ENCODE measurements at regions not wholly inside any gene's neighbourhood (a gene's known extent, or its start where the extent isn't known, plus 50 kb on each side); places are given as distances from the start of the nearest gene placed in this dataset.
A peak's percentile ranks its signal among the peaks of the same experiment; 100 is the strongest.

DNA sequence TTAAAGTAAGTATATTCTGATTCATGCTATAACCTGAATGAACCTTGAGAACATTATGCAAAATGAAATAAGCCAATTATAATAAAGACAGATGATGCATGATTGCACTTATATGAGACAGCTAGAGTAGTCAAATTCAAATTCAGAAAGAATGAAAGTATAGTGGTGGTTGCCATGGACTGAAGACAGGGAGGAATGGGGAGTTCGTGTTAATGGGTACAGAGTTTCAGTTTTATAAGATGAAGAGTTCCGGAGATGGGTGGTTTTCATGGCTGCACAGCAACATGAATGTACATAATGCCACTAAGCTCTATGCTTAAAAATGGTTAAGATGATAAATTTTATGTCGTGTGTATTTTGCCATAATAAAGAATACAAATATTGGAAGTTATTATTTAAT is 751.2 kb downstream of the TSN start:
- no peak for DNase-seq (ENCODE audit: low spot score)

DNA sequence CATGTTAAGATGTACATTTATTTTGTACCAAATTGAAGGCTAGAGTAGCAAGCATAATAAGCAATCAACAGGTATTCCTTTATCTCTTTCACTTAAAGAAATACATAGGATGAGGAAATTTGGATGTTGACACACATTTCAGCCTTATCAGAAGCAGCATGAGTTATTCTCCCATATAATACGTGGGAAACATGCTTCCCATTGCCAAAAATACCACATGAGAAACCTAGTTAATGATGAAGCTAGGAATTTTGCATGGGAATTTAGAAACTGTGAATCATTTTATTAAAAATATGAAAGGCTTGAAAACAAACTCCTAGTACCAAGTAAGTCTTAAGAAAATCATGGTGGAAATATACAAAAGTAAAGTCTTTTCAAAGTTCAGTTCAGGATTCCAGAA is 751.8 kb downstream of the TSN start:
- no peak for DNase-seq (ENCODE audit: low spot score)

DNA sequence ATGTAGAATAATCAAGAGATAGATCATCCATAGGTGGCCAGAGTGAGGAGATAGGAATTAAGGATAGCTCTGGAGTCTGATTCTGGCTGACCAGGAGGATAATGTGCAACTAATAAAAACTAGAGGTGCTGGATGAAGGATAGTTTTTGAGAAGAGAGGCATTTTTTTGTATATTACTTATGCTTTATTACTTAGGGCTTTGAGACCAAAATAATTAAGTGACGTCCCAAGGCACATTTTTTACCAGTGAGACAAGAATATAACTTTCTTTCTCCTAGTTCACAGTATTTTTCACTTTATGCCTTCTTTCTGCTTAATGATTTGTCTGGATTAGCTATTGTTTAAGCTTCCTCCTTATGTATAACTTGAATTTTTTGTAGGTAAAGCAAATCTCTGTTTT is 756.6 kb downstream of the TSN start:
- DNase-seq (ENCODE audit: low spot score), result no peak

DNA sequence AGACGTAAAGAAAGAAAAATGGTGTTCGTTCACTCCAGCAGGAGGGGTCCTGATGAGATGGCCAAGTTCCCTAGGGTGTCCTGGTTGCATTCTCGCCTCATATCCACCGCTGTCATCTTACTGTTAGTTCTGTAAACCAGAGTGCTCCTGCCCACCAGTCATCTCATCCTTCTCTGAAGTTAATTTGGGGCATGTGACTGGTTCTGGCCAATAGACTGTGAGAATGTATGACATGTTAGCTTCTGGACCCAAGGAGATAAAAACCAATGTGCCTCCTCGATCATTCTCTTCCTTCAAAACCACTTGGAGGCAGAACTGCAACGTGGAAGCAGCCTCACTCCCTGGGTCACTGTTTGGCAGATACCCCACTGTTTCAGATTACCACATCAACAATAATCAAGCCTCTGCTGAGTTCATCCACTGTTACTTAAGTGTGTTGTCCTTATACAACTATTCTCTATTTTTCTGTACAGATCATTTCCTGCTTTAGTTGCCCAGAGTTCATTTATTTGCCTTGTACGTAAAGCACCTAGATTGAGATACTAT is 759.1 kb downstream of the TSN start:
- no peak for DNase-seq (ENCODE audit: low spot score)

DNA sequence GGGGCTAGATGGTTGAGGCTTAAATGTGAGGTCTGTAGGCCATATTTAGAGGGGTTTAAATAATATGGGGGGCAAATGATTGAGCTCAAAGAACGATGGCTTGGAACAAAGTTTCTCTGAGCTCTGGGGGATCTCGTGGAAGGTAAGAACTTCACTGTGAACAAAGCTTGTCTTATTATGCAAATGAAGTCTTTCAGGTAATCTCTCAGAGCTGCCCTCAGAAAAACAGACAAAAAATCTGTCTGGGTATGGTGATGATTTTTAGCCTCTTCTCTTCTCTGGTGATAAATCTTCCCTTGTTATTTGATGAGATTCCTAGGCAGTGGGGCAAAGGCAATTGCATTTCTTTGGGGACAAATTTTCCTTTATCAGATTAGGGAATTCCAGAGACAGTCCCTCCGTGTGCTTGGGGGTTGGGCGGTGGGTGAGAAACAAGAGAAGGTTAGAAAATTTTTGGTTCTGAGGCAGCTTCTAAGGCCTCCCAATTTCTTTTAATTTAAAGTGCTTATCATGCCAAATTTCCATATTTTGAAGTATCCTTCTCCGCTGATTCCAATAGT is 760.4 kb downstream of the TSN start:
- no peak for DNase-seq (ENCODE audit: low spot score)

DNA sequence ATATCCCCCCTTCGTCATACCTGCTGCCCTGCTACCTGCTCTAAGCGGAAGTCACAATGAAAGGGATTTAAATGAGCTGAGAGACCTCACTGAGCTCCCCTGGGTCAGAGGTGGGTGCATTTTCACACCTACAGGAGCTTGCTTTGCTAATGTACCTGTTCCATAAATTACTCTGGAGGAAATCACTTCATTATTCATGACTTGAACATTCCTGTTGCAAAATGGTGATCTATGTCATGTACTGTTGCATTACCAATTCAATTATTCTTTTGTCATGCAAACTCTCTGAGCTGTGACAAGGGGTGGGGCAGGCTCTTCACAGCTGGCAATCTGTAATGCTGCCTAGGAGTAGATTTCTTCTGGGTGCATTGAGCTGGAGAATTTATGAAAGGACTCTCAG is 761.3 kb downstream of the TSN start:
- no peak for DNase-seq (ENCODE audit: low spot score)

DNA sequence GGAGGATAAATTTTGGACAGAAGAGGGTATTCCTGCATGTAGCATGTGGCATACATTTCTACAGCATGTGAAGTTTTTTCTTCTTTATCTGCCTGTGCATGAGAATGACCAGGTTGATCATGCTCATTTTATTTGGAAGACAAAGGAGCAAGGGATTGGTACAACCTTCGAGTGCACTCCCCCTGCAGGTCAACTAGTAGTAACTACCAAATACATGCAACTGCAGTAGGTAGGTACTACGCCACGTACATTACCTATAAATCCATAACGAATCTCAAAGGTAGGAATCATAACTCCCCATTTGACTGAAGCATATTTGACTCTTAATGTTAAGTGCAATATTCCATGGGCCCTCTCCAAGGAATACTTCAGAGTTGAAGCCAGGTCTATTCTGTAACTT is 763.9 kb downstream of the TSN start:
- DNase-seq (ENCODE audit: low spot score), result no peak

DNA sequence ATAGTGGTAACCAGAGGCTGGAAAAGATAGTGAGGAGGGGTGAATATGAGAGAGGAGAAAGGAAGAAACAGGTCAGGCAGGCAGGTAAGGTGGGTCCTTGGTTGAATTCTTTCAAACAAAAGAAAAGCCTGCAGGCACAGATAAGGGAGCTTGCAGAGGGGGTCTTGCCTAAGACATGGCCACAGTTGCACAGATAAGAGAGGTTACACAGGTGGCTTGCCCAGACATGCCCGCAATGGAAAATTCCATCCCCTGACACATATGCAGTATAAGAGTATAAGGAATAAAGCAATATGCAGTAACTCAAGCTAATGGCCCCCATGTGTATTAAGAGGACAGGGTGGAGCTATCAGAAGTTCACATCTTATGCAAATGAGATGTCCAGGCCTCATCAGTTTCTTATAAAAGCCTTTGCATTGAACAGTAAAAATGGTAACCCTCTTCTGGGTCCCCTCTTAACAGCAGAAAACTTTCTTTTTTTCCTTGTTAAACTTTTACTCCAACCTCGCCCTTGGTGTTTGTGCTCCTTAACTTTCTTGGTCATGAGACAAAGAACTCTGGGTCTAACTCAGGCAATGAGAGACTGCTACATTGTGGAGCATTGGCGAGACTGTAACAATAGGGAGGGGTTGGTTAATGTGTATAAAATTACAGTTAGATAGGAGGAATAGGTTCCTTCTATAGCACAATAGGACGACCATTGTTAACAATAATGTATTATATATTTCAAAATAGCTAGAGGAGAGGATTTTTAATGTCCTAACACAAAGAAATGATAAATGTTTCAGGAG is 764.6 kb downstream of the TSN start:
- DNase-seq (ENCODE audit: low spot score), result no peak

DNA sequence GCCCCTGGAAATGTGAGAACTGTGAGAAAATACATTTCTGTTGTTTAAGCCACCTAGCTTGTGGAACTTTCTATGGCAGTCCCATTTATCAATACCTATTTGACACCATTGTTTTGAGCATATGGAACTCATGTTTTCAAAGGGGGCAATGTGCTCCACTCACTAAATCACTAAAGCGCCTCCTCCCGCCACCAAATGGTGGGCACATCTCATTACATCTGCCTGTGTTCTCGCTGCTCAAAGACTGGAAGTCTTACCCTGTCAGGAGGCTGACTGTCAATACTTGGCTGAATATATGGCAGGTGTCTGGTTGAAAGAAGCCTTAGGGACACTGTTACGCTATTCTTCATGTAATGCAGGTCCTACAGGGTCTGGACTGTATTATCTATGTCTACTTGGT is 767.7 kb downstream of the TSN start:
- no peak for DNase-seq (ENCODE audit: low spot score)

DNA sequence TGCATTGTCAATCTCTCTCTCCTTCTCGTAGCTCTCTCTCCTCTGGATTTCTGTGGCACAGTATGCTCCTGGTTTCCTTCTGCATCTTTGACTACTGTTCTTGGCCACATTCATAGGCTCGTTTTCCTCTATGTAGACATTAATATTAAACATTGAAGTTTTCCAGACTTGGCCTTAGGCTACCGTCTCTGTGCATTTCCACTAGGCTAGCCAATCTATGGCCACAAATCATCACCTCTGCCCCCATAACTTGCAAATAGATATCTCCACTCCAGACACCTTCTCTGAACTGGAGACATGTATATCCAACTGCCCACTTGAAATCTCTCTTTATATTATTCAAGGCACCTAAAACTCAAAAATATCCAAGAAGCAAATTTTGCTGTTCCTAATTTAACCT is 768.5 kb downstream of the TSN start:
- no peak for DNase-seq (ENCODE audit: low spot score)

DNA sequence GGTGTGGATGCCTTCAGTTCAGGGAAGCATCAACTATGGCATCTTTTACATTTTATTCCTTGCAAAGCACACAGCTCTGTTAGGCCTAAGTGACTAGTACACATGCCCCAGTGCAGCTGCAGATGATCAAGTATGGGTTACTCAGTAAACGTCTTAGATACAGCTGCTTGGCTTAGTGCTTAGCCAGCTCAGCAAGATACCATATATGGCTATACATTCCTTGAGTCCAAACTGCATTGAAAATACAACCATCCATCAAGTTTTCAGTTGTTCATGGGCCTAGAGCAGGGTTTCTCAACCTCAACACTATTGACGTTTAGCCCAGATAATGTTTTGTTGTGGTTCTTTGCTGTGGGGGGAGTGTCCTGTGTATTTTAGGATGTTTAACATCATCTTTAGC is 769.9 kb downstream of the TSN start:
- no peak for DNase-seq (ENCODE audit: low spot score)

DNA sequence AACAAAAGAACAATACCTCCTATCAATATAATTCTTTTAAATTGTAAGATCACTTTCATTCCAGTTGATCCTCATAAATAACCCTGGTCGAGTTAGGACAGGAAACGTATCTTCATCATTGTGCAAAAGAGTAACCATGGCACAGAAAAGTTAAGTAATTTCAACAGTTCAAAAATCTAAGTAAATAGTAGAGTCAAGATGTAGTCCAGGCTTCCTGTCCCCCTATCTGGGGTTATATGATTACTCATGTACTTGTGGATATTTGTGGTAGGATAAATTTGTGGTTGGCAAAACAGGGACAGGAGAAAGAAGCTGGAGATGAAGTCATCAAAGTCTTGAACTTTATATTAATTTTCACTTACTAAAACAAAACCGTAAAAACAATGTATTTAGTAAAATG is 772.6 kb downstream of the TSN start:
- no peak for DNase-seq (ENCODE audit: low spot score)

DNA sequence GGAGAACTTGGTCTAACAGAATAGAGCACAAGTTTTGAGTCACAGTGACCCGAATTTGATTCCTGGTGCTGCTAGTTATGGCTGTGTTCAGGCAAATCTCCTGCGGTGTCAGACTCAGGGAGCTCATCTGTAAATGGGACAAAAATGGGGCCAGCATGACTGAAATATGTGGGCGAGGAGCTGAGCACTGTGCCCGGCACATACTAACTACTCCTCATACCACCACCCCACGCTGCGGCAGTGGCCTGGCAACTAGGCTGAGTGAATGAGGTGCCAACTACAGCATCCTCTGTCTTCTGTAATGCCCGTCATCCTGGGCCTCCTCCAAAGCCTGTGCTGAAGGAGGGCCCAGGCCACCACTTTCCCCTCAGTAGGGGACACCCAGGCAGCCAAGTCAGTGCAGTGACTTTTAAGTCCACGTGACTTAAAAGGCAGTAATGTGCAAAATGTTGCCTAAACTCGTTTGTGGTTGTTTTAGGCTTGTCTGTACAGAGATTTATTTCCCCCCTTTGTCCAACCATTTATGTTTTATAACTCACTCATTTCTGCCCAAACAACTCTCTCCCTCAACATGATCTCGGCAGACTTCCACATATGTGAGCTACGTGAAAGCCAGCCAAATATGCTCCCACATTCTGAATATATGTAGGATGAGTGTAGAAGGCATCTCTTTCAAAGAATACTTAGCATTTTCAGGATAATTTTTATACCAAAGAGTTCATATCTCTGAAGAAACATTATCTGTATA is 773.7 kb downstream of the TSN start:
- no peak for DNase-seq (ENCODE audit: low spot score)

DNA sequence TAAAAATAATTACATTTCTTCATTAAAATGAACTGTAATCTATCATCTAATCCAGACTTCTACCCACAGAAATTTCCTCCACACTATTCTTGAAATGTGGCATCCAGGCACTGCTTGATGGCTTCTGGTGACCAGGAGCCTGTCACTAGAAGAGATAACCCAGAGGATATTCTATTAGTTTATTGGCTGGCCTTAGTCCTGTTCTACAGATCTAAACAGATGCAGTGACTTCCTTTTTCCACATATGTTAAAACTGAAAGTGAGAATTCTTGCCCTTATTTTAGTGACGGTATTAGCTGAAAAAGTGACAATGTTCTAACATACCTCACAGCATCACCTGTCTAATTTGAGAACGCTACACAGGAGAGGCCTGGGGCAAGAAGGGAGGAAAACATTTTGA is 775.4 kb downstream of the TSN start:
- no peak for DNase-seq (ENCODE audit: low spot score)

DNA sequence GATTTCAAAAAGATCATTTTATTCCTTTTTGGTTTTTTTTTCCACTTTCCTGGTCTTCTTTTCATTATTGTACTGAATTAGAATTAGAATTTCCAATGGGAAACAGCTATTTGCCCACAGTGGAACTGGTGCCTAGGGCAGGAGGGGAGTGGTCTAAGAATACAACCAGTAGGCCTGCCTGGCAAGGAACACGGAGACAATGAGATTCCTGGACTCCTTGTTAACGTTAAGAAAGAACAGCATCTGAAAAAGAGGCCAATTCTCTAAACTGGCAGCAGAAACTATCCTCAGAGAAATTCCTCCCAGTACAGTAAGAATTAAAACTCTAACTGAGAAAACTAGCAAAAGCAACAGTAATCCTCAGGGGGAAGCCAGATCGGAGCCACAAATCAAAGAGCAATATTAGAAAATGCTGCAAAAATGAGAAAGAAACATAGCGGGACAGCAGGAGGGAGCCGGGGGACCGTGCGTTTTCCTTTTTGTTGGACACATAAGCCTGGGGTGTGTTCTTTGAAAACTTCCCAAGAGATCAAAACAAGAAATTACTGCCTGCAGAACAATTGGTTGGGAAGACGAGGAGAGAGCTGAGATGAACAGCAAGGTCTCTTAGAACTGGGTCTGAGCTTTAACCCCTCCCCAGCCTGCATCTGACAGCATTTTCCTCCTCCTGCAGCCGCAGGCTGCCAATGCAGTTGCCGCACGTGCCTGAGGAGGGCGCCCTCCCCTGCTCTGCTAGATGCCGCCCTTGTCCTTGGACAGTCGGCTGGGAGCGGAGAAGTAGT is 776.0 kb downstream of the TSN start:
- no peak for DNase-seq (ENCODE audit: low spot score)

DNA sequence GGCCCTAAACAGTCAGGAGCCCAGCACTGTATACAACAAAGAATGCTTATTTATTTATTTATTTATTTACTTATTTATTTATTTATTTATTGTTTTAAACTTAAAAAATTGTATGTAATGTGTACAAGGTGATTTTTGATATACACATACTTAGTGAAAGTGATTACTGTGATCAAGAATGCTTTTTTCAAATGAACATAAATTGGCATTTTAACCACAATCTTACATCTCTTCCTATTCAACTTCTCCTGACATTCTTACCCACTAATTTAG is 776.6 kb downstream of the TSN start:
- DNase-seq (ENCODE audit: low spot score), result no peak

DNA sequence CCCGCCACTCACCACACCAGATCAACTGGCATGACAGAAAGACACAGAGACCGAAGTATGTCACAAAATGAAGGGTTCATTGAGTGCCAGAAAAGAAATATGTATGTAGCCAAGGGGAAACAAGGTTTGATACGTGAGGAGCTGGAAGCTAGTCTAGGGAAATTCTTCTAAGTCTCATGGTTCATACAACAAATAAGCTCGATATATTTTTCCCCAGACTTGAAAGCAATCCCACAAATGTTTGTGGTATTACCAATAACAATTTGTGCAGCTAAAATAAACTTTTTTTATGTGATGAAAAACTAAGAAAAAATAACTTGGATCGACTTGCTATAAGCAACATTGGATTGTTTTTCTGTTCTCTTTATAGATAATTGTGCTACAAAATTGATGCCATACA is 777.0 kb downstream of the TSN start:
- no peak for DNase-seq (ENCODE audit: low spot score)

DNA sequence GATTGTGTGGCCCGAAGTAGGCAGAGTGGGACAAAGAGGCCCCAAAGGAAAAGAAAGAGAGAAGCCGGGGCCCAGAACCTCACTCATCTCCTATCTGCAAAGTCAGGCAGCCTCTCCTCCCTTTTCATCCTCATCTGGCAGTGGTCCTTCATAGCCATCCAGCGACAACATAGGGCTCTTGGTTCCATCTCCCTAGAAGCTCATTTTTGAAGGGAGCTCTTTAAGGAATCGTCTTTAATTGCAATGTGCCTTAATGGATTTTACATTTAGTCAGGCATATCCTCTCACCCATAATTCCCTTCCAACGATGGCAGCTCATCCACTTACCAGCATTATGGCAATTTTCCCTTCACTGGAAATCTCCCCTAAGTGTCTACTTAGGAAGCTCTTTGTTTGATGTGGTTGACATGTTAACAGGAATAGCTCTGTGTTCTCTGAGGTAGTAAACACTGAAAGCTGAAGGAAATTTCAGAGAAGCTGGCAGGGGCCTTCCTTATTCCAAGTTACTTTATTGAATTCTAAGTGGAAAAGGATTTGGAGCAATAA is 780.6 kb downstream of the TSN start:
- DNase-seq (ENCODE audit: low spot score), result peak; percentile 16

DNA sequence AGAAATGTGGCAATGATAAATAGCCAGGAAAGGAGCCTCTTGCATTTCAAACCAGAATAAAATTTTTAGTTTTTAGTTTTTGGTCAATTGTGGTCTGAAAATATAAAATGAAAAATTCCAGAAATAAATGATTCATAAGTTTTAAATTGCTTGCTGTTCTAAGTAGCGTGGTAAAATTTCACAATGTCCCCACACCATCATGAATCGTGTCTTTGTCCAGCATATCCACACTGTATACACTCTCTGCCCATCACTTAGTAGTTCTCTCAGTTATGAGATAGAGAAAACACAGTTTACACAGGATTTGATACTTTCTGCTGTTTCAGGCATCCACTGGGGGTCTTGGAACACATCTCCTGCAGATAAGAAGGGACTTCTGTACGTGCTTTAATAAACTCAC is 783.9 kb downstream of the TSN start:
- no peak for DNase-seq (ENCODE audit: low spot score)

DNA sequence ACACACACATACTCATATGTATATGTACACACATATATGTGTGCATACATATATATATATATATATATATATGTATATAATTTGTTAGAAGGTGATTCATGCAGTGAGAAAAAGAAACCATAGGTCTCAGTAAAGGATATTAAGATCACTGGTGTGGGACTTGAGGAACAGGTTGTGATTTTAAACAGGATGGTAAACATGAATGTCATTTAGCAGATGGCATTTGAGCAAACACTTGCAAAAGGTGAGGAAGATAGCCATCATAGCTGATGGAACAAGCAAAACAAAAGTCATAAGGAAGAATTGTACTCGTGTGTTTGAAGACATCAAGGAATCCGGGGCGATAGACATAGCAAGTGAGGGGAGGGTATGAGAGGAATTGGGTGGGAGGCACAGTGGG is 784.5 kb downstream of the TSN start:
- DNase-seq (ENCODE audit: low spot score), result no peak

DNA sequence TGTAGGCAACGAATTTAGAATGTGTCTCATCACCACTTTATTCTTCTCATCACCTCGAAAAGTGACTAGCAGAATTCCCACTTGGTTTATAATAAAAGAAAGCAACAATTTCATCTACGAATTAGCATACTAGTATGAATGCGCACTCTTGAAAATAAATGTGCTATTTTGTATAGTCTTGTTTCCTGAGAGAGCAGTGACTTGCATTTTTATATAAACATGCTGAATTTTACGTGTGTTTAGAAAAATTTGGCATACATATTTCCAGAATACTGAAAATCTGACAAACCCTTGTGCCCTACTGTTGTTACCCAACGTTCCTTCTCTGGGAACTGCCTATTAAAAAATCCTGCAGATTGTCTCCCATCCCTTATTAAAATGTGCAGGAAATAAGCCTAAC is 786.8 kb downstream of the TSN start:
- DNase-seq (ENCODE audit: low spot score), result no peak

DNA sequence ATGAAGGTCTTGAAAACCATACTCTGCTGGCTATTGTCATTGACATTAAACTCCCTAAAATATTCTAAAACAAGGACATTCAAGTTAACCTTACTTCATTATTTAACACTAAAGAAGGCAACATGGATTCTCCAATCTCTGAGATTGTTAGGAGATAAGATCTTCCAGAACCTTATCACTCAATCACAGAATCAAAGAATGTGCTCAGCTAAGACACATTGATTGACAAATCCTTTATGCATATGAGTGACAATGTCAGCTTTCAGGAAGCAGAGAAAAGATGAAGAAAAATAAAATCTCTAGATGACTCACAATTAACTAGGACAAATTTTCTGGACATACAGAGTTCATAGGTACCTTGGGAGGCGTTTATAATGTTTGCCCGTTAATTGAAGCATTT is 787.2 kb downstream of the TSN start:
- no peak for DNase-seq (ENCODE audit: low spot score)

Data from SW480 (cell line).